GM18867 (cell line): ENCODE measurements at regions not wholly inside any gene's neighbourhood (a gene's known extent, or its start where the extent isn't known, plus 50 kb on each side); places are given as distances from the start of the nearest gene placed in this dataset.

Experiments used
- ATAC-seq: cut with Tn5 transposase; IDR thresholded peaks from one replicate; pipeline ENCODE4 v1.9.1; 2021; ENCODE audit warnings: mild to moderate bottlenecking, moderate library complexity; ENCODE audit not compliant: unreplicated experiment

DNA sequence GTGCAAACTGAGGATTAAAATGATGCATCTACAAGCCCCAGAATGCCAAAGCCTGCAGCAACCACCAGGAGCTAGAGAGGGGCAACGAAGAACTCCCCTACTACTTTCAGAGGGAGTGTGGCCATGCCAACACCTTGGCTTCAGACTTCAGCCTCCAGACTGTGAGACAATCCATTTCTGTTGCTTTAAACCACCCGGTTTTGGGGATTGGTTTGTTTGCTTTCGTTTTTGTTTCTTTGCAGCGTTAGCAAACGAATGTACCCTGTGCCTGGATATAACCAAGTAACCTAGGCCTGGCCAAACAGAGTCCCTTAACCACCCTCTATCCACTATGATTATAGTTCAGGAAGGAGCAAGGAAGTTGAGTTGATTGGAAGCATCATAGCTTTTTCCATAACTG, 171.2 kb upstream of the NCK2 start:
- ATAC-seq: no peak

GRCh38 chr2:105571445-105571987, 172.7 kb upstream of the FHL2 start:
- peak; percentile 70 for ATAC-seq

- no peak for ATAC-seq
These were observed 171.9 kb upstream of the FHL2 start for GRCh38 chr2:105570757-105571156.

DNA sequence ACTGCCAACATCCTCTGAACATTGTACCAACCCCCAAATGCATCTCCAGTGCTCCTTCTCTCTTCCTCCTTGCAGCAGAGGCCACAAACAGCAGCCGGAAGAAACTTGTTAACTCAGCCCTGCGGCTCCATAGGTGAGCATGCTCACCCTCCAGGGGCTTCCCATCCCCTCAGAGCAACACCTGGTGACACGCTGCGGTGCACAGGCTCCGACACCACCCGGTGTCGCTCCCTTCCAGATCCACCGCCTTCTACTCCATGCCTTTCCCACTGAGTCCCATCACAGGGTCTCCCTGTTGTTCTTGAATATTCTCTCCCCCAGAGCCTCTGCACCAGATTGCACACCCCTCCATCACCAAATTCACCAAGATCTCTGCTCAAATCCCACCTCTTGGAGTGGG, 171.5 kb upstream of the FHL2 start:
- no peak for ATAC-seq

DNA sequence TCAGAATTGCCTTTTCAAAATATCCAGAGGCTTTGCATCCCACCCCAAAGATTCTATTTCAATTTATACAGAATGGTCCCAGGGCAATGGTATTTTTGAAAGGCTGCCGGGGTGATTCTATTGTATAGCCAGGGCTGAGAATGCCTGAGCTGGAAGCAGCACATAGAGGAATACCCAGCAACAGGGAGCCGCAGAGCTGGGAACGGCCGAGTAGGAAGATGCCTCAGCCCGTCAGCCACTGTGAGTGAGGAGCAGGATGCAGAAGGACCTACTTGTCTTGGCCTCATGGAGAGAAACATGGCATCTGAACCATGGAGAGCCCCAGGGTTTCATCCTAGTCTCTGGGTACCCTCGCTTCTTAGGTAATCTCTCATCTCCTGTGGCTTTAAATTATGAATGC, 170.8 kb upstream of the FHL2 start:
- ATAC-seq: no peak

DNA sequence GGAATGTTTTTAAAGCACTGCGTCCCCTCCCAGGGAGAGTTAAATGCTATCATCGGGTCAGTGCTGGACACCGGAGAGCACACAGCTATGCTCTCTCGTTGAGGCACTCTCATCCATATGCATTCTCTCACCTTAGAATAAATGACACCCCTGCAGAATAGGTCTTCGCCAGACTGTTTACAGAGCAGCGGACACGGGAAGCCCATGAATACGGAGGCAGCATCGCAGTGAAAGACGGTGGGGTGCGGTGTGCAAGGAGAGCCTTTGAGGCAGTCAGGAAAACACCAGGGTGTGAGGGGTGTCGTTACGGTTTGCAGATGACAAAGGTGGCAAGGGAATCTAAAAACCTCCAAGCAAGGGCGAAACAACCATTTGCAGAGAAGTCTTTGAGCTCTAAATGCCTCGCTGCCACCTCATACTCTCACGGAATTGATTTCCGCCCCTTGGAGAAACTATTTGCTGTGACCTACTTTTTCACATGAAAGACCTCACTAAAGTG, 169.2 kb upstream of the FHL2 start:
- no peak for ATAC-seq

- no peak for ATAC-seq
These were observed 164.3 kb upstream of the FHL2 start for GRCh38 chr2:105563000-105563719.

- ATAC-seq: no peak
These were observed 162.6 kb upstream of the FHL2 start for GRCh38 chr2:105561401-105561800.

GRCh38 chr2:105560157-105560556, 161.3 kb upstream of the FHL2 start:
- no peak for ATAC-seq

DNA sequence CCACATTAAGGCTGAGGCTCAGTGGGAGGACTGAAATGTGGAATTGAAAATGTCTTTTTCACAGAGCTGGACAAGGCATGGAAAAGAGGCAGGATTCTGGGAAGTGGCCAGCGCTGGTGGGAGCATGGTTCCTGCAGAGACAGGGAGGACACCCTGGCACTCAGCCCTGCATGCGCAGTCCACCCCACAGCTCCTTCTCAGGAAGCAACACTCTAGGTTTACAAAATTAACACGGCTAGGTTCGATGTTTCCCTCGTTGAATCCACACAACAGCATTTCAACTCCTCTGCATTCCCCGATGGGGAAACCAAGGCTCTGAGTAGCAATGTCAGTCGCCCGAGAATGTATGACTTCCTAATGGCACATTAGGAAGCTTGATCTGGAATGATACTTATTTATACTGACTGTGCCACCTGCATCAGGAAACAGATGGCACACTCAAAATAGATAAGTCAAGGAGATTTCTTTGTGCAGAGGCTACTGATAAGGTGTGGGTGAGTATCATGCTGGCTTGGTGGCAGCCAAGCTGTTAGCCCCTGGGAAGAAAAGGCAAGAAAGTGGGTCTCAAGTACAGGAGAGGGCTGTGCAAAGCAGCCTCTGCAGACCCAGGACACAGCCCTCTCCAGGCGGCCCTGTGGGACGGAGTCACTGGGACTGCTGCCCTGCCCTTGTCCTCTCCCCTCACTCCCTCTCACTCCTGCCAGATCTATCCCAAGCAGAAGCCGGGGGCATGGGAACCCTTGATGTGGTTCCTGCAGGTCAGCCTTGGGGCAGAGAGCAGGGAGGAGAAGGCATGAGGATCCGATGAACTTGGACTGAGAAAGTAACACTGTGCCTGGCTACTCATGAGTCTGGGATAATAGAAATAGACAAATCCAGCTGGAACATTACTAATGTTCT, 158.4 kb upstream of the FHL2 start:
- ATAC-seq: no peak

GRCh38 chr2:105556366-105556765, 157.5 kb upstream of the FHL2 start:
- ATAC-seq: no peak

- no peak for ATAC-seq
These were observed 155.4 kb upstream of the FHL2 start for GRCh38 chr2:105554235-105554634.

DNA sequence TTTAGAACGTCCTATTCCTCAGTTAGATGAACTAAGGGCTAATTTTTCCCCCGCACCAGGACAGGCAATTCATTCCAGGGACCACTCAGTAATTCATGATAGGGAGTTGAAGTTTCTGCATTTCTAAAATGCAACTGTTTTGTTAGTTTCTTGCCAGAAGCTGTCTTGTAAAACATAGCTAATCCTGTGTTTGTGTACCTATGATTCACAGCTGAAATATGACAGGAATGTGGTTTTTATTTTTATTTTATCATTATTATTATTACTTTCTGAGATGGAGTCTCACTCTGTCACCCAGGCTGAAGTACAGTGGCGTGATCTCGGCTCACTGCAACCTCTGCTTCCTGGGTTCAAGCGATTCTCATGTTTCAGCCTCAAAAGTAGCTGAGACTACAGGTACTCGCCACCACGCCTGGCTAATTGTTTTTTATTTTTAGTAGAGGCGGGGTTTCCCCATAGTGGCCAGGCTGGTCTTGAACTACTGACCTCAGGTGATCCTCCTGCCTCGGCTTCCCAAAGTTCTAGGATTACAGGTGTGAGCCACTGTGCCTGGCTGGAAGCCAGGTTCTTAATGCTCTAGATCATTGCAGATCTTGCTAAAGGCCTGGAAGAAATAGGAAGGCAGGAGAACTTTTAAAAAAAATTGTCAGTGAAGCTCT, 154.8 kb upstream of the FHL2 start:
- ATAC-seq: no peak

GRCh38 chr2:105546628-105546974, 147.8 kb upstream of the FHL2 start:
- no peak for ATAC-seq

- ATAC-seq: peak; percentile 76
These were observed 147.1 kb upstream of the FHL2 start for GRCh38 chr2:105545730-105546627.

DNA sequence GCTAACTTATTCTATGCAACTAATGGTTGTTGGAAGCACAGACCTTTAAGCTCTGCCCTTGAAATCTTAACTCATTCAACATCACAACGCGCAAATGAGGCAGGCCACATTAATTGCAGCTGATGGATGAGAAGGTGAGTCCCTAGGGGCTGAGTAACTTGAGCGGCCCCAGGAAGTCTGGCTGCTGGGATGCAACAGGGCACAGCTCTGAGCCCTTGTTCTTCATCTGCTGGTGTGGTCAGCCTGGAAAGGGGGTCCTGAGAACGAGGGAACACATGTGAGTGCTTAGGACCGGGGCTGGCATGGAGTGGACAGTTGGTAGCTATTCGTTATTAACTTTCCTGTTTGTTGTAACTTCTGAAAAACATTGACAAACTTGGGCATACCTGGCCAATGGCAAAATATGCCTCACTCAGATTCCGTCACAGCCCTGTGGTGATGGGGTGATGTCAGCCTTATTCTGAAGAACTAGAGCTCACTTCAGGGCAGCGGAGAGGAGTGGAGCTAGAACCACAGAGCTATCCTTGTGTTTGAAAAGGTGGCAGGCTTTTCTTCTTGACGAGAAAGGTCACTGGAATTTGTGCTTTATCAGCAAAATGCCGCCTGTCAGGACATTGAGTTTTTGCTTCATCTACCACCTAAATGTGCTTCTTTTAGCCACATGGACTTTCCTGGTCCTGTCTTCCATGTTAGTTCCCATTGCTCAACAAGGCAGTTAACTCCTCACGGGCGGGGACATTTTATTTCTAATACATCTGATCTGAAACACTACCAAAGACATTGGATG, 145.9 kb upstream of the FHL2 start:
- ATAC-seq: no peak

GRCh38 chr2:105541189-105542050, 142.6 kb upstream of the FHL2 start:
- no peak for ATAC-seq

DNA sequence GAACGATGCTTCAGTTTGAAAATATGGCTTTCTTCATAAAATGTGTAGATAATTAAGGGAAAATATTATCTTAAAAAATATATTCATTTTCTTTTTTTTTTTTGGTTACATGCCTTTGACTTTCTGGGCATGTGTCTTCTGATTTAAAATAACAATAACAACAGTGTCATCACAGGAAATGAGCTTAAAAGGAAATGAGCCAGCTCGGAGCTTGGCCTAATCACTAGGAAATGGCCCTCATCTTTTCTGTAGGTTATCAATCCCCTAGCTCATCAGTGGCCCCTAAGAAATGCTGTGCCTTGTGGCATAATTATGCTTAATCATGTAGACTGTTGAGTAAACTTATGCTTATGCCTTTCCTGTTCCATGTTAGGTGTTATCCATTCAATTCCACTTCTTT, 141.8 kb upstream of the FHL2 start:
- no peak for ATAC-seq

DNA sequence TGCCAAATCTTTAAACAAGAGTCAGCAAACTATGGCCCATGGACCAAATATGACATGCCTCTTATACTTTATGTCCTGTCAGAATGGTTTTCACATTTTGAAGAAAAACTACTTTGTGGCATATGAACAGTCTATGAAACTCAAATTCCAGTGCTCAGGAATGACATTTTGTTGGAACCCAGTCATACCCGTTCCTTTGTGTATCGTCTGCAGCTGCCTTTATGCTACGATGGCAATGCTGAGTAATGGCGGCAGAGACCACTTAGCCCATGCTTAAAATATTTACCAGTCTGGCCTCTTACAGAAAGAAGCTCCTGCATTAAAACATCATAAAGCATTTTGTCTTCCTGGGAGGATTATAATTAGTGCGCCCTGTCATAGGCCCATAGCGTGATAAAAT, 140.5 kb upstream of the FHL2 start:
- ATAC-seq: no peak
